A549 (cell line): ENCODE measurements at regions not wholly inside any gene's neighbourhood (a gene's known extent, or its start where the extent isn't known, plus 50 kb on each side); places are given as distances from the start of the nearest gene placed in this dataset.

ENCODE experiments used
- ATAC-seq, 2 experiments: fragments of 200-7000 bp in 1 of 2; fragments of >200 bp in 1 of 2; cut with Nextera tagmentation in 1 of 2; cut with Tn5 transposase in 1 of 2; 3 replicates each; pipeline versions ENCODE4 v1.8.0 to v1.9.1; 2018 to 2020; ENCODE audit warnings: mild to moderate bottlenecking in 1 of 2, moderate library complexity in 1 of 2
- CTCF ChIA-PET: fragments of 300-600 bp; sonication (Branson Sonifier 250); formaldehyde crosslinking; extraction: SDS; loops from one replicate; lab custom pipeline; 2021; ENCODE audit warnings: antibody characterized with exemption, inconsistent platforms; lab: Yijun Ruan, JAX
- POLR2A ChIA-PET: fragments of 350-600 bp; formaldehyde crosslinking; extraction: SDS; loops from one replicate; lab custom pipeline; 2021; ENCODE audit warnings: antibody characterized with exemption, inconsistent platforms; lab: Yijun Ruan, JAX
- DNase-seq, 2 experiments: peaks; one replicate each; pipeline versions ENCODE4 v3.0.0 to v3.0.0-alpha.2; 2011 to 2016; ENCODE audit warnings: low read depth in 1 of 2, low spot score in 1 of 2
- FAIRE-seq: peaks from 2 replicates; lab custom pipeline; 2011; peaks lifted over from hg19 to GRCh38; lab: Jason Lieb, UNC
- H3K27ac ChIP-seq, 2 experiments: fragments of >200 bp; sonication (Bioruptor Twin); formaldehyde crosslinking; 3 replicates each; pipeline ENCODE4 v1.5.1; 2016 to 2017
- H3K4me1 ChIP-seq: fragments of >200 bp; sonication (Bioruptor Twin); formaldehyde crosslinking; 3 replicates; pipeline ENCODE4 v1.6.1; 2016
- H3K4me2 ChIP-seq: fragments of >200 bp; sonication (Bioruptor Twin); formaldehyde crosslinking; 3 replicates; pipeline ENCODE4 v1.6.1; 2016
- H3K4me3 ChIP-seq: fragments of >200 bp; sonication (Bioruptor Twin); formaldehyde crosslinking; 3 replicates; pipeline ENCODE4 v1.5.1; 2016
- H3K9me3 ChIP-seq: fragments of >200 bp; sonication (Bioruptor Twin); formaldehyde crosslinking; 3 replicates; pipeline ENCODE4 v1.6.1; 2016
- BHLHE40 ChIP-seq: IDR thresholded peaks from 2 replicates; pipeline ENCODE4 v1.6.1; 2012; ENCODE audit warnings: low read depth, low read length, inconsistent platforms
- CBX2 ChIP-seq: fragments of 200-600 bp; sonication (generic); IDR thresholded peaks from 2 replicates; pipeline ENCODE4 v1.6.1; 2016; ENCODE audit warnings: low read depth, mild to moderate bottlenecking, borderline replicate concordance
- CHD2 ChIP-seq: fragments of 150-350 bp; IDR thresholded peaks from 2 replicates; pipeline ENCODE4 v1.6.1; 2014; ENCODE audit warnings: low read length; ENCODE audit not compliant: partially characterized antibody
- CHD4 ChIP-seq: fragments of 200-600 bp; sonication (generic); IDR thresholded peaks from 2 replicates; pipeline ENCODE4 v1.6.1; 2016; ENCODE audit warnings: antibody characterized with exemption, mild to moderate bottlenecking, borderline replicate concordance
- EHF ChIP-seq: fragments of 250-450 bp; sonication (Bioruptor Pico); IDR thresholded peaks from 2 replicates; pipeline ENCODE4 v1.5.0; 2020; ENCODE audit warnings: mild to moderate bottlenecking
- FOSL2 ChIP-seq, 2 experiments: fragments of 450-650 bp in 1 of 2; fragments of >200 bp in 1 of 2; sonication (Bioruptor Twin) in 1 of 2; formaldehyde crosslinking; IDR thresholded peaks; 2 replicates each; pipeline versions ENCODE4 v1.5.0 to v1.6.1; 2016 to 2020; ENCODE audit warnings: mild to moderate bottlenecking in 1 of 2, moderate library complexity in 1 of 2
- HDAC2 ChIP-seq: fragments of 200-600 bp; sonication (generic); IDR thresholded peaks from 2 replicates; pipeline ENCODE4 v1.6.1; 2016
- HOXB13 ChIP-seq: fragments of 250-450 bp; sonication (Bioruptor Pico); IDR thresholded peaks from 2 replicates; pipeline ENCODE4 v1.5.0; 2020; ENCODE audit warnings: low read depth, mild to moderate bottlenecking, moderate library complexity
- MAFK ChIP-seq: fragments of 450-650 bp; IDR thresholded peaks from 2 replicates; pipeline ENCODE4 v1.6.1; 2014; ENCODE audit not compliant: partially characterized antibody
- MYC ChIP-seq: IDR thresholded peaks from 2 replicates; pipeline ENCODE4 v1.6.1; 2012; ENCODE audit warnings: mild to moderate bottlenecking, inconsistent platforms, low read length, improper control_type of control experiment, borderline replicate concordance
- NFE2L2 ChIP-seq: fragments of 150-350 bp; conservative IDR thresholded peaks from 2 replicates; pipeline ENCODE4 v1.6.1; 2014; ENCODE audit warnings: low read length
- NPAS2 ChIP-seq: fragments of 250-450 bp; sonication (Bioruptor Pico); IDR thresholded peaks from 2 replicates; pipeline ENCODE4 v1.8.0; 2022; ENCODE audit warnings: mild to moderate bottlenecking, moderate library complexity, borderline replicate concordance
- POLR2A ChIP-seq: IDR thresholded peaks from 2 replicates; pipeline ENCODE4 v1.6.1; 2012; ENCODE audit warnings: mild to moderate bottlenecking, low read length
- POLR2AphosphoS2 ChIP-seq: conservative IDR thresholded peaks from 2 replicates; pipeline ENCODE4 v1.6.1; 2012; ENCODE audit warnings: low read length, improper control_type of control experiment, inconsistent platforms
- RARB ChIP-seq: fragments of 250-450 bp; sonication (Bioruptor Pico); IDR thresholded peaks from 2 replicates; pipeline ENCODE4 v1.8.0; 2021; ENCODE audit warnings: mild to moderate bottlenecking, moderate library complexity
- RFX5 ChIP-seq: fragments of 450-650 bp; IDR thresholded peaks from 2 replicates; pipeline ENCODE4 v1.7.1; 2014; ENCODE audit warnings: antibody characterized with exemption, mild to moderate bottlenecking, moderate library complexity
- SREBF2 ChIP-seq: fragments of 450-650 bp; IDR thresholded peaks from 2 replicates; pipeline ENCODE4 v1.6.1; 2014; ENCODE audit warnings: mild to moderate bottlenecking, moderate library complexity
- ZFP36 ChIP-seq: fragments of 450-650 bp; IDR thresholded peaks from 2 replicates; pipeline ENCODE4 v1.6.1; 2014; ENCODE audit warnings: borderline replicate concordance; ENCODE audit not compliant: partially characterized antibody
- ZSCAN20 ChIP-seq: fragments of 250-450 bp; sonication (Bioruptor Pico); IDR thresholded peaks from 2 replicates; pipeline ENCODE4 v1.8.0; 2022; ENCODE audit warnings: mild to moderate bottlenecking, moderate library complexity
- WGBS: methylation state at CpG from one replicate; pipeline ENCODE4 v1.1.6; 2017; ENCODE audit errors: missing lambda C conversion rate; 5-methylcytosine and 5-hydroxymethylcytosine counted together
- TF ChIP-seq, protein P1 (sequence below): IDR thresholded peaks from 2 replicates; pipeline ENCODE4 v1.6.1; 2012
- TF ChIP-seq, protein P2 (sequence below): fragments of 150-350 bp; IDR thresholded peaks from 2 replicates; pipeline ENCODE4 v1.6.1; 2014; ENCODE audit warnings: low read depth, mild to moderate bottlenecking, low read length
- TF ChIP-seq, protein P3 (sequence below): fragments of >200 bp; sonication (Bioruptor Twin); formaldehyde crosslinking; IDR thresholded peaks from 3 replicates; pipeline ENCODE4 v1.5.1; 2016
- TF ChIP-seq, protein P4 (sequence below): fragments of 250-450 bp; sonication (Bioruptor Pico); IDR thresholded peaks from 2 replicates; pipeline ENCODE4 v1.5.0; 2021; ENCODE audit warnings: mild to moderate bottlenecking, moderate library complexity, borderline replicate concordance
- TF ChIP-seq, protein P5 (sequence below): fragments of >200 bp; sonication (Bioruptor Twin); formaldehyde crosslinking; IDR thresholded peaks from 2 replicates; pipeline ENCODE4 v1.6.1; 2016
- TF ChIP-seq, protein P6 (sequence below): fragments of 200-600 bp; sonication (generic); IDR thresholded peaks from 2 replicates; pipeline ENCODE4 v1.6.1; 2016; ENCODE audit warnings: antibody characterized with exemption, mild to moderate bottlenecking, moderate library complexity

DNA sequence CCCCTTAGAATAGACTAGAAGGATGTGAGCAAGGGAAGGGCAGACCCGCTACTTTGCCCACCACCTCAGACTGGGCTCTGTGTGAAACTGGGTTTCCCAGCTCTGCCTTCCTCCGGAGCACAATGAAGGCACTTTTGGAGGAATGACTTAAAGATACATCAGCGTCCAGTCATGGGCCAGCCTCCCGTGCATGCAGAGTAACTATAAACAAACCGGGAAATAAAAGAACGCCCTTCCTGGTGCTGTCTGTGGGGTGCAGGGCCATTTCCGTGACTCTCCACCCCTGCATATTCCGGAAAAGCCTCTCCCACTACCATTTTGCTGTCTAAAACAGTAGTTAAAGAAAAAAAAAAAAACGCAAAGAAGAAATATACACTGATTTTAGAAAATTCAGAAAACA is 165.9 kb upstream of the IRX4 start (continued):
- no peak for TF ChIP-seq EHF

DNA sequence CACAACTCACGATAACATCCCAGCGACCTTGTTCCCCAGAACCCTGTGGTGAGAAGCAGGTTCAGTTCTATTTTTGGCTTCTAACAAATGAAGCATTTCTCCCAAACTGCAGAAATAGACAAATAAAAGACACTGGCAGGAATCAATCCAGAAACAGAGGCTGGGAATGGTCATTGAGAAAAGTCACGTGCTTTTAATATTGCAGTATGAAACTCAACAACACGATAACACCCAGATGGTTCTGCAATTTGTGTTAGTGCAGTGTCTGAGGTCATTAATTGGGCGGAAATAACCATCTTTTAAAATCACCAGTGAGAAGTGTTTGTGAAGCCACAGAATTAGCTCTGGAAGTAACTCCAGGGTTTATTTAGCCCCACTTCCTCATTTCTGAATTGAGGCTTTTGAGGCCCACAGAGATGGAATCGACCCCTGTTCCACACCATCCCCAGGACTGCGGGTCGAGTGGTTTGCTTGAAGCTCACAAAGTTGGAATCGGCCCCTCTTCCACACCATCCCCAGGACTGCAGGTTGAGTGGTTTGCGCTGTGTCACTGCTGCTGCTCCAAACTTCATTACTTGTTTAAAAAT is 164.7 kb upstream of the IRX4 start:
- TF ChIP-seq, protein P1, sequence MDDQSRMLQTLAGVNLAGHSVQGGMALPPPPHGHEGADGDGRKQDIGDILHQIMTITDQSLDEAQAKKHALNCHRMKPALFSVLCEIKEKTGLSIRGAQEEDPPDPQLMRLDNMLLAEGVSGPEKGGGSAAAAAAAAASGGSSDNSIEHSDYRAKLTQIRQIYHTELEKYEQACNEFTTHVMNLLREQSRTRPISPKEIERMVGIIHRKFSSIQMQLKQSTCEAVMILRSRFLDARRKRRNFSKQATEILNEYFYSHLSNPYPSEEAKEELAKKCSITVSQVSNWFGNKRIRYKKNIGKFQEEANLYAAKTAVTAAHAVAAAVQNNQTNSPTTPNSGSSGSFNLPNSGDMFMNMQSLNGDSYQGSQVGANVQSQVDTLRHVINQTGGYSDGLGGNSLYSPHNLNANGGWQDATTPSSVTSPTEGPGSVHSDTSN, result no peak
- TF ChIP-seq CHD2, result no peak
- no peak for TF ChIP-seq SREBF2
- TF ChIP-seq, protein P2, sequence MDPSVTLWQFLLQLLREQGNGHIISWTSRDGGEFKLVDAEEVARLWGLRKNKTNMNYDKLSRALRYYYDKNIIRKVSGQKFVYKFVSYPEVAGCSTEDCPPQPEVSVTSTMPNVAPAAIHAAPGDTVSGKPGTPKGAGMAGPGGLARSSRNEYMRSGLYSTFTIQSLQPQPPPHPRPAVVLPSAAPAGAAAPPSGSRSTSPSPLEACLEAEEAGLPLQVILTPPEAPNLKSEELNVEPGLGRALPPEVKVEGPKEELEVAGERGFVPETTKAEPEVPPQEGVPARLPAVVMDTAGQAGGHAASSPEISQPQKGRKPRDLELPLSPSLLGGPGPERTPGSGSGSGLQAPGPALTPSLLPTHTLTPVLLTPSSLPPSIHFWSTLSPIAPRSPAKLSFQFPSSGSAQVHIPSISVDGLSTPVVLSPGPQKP, result no peak
- no peak for TF ChIP-seq HDAC2
- TF ChIP-seq, protein P3, sequence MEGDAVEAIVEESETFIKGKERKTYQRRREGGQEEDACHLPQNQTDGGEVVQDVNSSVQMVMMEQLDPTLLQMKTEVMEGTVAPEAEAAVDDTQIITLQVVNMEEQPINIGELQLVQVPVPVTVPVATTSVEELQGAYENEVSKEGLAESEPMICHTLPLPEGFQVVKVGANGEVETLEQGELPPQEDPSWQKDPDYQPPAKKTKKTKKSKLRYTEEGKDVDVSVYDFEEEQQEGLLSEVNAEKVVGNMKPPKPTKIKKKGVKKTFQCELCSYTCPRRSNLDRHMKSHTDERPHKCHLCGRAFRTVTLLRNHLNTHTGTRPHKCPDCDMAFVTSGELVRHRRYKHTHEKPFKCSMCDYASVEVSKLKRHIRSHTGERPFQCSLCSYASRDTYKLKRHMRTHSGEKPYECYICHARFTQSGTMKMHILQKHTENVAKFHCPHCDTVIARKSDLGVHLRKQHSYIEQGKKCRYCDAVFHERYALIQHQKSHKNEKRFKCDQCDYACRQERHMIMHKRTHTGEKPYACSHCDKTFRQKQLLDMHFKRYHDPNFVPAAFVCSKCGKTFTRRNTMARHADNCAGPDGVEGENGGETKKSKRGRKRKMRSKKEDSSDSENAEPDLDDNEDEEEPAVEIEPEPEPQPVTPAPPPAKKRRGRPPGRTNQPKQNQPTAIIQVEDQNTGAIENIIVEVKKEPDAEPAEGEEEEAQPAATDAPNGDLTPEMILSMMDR, result no peak
- TF ChIP-seq, protein P4, sequence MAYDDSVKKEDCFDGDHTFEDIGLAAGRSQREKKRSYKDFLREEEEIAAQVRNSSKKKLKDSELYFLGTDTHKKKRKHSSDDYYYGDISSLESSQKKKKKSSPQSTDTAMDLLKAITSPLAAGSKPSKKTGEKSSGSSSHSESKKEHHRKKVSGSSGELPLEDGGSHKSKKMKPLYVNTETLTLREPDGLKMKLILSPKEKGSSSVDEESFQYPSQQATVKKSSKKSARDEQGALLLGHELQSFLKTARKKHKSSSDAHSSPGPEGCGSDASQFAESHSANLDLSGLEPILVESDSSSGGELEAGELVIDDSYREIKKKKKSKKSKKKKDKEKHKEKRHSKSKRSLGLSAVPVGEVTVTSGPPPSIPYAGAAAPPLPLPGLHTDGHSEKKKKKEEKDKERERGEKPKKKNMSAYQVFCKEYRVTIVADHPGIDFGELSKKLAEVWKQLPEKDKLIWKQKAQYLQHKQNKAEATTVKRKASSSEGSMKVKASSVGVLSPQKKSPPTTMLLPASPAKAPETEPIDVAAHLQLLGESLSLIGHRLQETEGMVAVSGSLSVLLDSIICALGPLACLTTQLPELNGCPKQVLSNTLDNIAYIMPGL (CRISPR knock-in tag), result no peak
- no peak for TF ChIP-seq NFE2L2
- TF ChIP-seq CHD4, result no peak
- TF ChIP-seq HOXB13 (CRISPR knock-in tag), result no peak
- no peak for TF ChIP-seq POLR2AphosphoS2
- TF ChIP-seq RFX5, result no peak
- TF ChIP-seq, protein P5, sequence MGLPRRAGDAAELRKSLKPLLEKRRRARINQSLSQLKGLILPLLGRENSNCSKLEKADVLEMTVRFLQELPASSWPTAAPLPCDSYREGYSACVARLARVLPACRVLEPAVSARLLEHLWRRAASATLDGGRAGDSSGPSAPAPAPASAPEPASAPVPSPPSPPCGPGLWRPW, result no peak
- no peak for TF ChIP-seq POLR2A
- no peak for TF ChIP-seq NPAS2
- no peak for TF ChIP-seq FOSL2 (IDR thresholded peaks at IDR 0.05)
- TF ChIP-seq FOSL2 (CRISPR knock-in tag; IDR thresholded peaks at IDR 0.05), result no peak
- no peak for TF ChIP-seq MAFK
- TF ChIP-seq CBX2, result no peak
- no peak for TF ChIP-seq BHLHE40
- 3% methylated on average over 10 of the region's 10 CpGs for WGBS
- ChIA-PET POLR2A (no interaction called here), CTCF (interaction anchor here (1.0 to 1.7 kb wide), 2 partner anchors 8 to 12 kb away, joined by 3 to 6 read pairs; no protein-coding TSS in a partner anchor)
- no peak overlapping the region for H3K27ac ChIP-seq
- no peaks in the 10 kb centered on the region for H3K4me1 ChIP-seq
- no peak for ATAC-seq
- H3K9me3 ChIP-seq, result 0 out of 3 replicates have a peak, but pooled peaks cover 3% of the 10 kb centered on the region
- FAIRE-seq, result no peak
- no peak overlapping the region for H3K4me3 ChIP-seq
- no peak overlapping the region for H3K4me2 ChIP-seq
- DNase-seq, result no peak

DNA sequence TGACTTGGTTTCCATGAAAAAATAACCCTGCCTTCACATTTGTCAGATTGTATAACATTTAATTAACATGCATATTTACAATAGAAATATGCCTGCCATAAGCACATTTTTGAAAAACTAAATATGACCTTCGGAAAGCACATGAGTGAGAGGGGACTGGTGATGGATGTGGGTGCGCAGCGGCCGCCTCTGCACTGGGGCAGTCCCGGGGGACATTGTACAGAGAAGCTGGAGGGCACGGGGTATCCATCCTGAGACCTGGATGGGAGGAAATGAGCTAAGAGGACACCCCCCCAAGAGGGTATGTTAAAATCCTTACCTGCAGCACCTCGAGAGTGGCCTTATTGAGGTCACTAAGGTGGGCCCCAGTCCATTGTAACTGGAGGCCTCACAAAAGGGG is 161.3 kb upstream of the IRX4 start:
- TF ChIP-seq NPAS2, result no peak
- no peak for TF ChIP-seq NFE2L2
- no peak for TF ChIP-seq RARB (CRISPR knock-in tag)
- TF ChIP-seq, protein P6, sequence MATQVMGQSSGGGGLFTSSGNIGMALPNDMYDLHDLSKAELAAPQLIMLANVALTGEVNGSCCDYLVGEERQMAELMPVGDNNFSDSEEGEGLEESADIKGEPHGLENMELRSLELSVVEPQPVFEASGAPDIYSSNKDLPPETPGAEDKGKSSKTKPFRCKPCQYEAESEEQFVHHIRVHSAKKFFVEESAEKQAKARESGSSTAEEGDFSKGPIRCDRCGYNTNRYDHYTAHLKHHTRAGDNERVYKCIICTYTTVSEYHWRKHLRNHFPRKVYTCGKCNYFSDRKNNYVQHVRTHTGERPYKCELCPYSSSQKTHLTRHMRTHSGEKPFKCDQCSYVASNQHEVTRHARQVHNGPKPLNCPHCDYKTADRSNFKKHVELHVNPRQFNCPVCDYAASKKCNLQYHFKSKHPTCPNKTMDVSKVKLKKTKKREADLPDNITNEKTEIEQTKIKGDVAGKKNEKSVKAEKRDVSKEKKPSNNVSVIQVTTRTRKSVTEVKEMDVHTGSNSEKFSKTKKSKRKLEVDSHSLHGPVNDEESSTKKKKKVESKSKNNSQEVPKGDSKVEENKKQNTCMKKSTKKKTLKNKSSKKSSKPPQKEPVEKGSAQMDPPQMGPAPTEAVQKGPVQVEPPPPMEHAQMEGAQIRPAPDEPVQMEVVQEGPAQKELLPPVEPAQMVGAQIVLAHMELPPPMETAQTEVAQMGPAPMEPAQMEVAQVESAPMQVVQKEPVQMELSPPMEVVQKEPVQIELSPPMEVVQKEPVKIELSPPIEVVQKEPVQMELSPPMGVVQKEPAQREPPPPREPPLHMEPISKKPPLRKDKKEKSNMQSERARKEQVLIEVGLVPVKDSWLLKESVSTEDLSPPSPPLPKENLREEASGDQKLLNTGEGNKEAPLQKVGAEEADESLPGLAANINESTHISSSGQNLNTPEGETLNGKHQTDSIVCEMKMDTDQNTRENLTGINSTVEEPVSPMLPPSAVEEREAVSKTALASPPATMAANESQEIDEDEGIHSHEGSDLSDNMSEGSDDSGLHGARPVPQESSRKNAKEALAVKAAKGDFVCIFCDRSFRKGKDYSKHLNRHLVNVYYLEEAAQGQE, result no peak
- TF ChIP-seq ZSCAN20 (CRISPR knock-in tag), result no peak
- TF ChIP-seq ZFP36, result no peak
- TF ChIP-seq, protein P5, result no peak
- TF ChIP-seq MYC, result no peak
- CTCF ChIA-PET, result no interaction called here
- 6% methylated on average over 7 of the region's 7 CpGs for WGBS
- DNase-seq (no peak), ATAC-seq (no peak), FAIRE-seq (no peak)
- POLR2A ChIA-PET, result no interaction called here
- Histone ChIP-seq H3K4me2 (no peak overlapping the region), H3K27ac (no peak overlapping the region), H3K9me3 (0 out of 3 replicates have a peak, but pooled peaks cover 3% of the 10 kb centered on the region), H3K4me3 (no peak overlapping the region), H3K4me1 (no peaks in the 10 kb centered on the region)
